GM19023 (cell line): ENCODE measurements at regions not wholly inside any gene's neighbourhood (a gene's known extent, or its start where the extent isn't known, plus 50 kb on each side); places are given as distances from the start of the nearest gene placed in this dataset.
"Not testable (repeated sequence)": the region's sequence is repeated elsewhere in the genome, so short reads cannot be mapped to it uniquely, and the experiment has no call there.

Experiments used
- ATAC-seq: cut with Tn5 transposase; IDR thresholded peaks from one replicate; pipeline ENCODE4 v1.9.1; 2021; ENCODE audit warnings: mild to moderate bottlenecking, moderate library complexity; ENCODE audit not compliant: unreplicated experiment

GRCh38 chr5:62791059-62791458 lies 212.4 kb downstream of the LRRC70 start:
- no peak for ATAC-seq

GRCh38 chr5:62790348-62790747 lies 211.7 kb downstream of the LRRC70 start:
- ATAC-seq: no peak

GRCh38 chr5:62786099-62786498 lies 207.5 kb downstream of the LRRC70 start:
- no peak for ATAC-seq

- ATAC-seq: no peak
Measured at GRCh38 chr5:62785588-62785987, 207.0 kb downstream of the LRRC70 start.

- ATAC-seq: peak; percentile 45
Measured at GRCh38 chr5:62783374-62784057, 204.9 kb downstream of the LRRC70 start.

GRCh38 chr5:62780888-62781287 lies 202.3 kb downstream of the LRRC70 start:
- no peak for ATAC-seq

GRCh38 chr5:62780230-62780629 lies 201.6 kb downstream of the LRRC70 start:
- ATAC-seq: no peak

GRCh38 chr5:62779010-62779422 lies 200.4 kb downstream of the LRRC70 start:
- ATAC-seq: no peak

GRCh38 chr5:62778316-62779009 lies 199.8 kb downstream of the LRRC70 start:
- no peak for ATAC-seq

GRCh38 chr5:62777081-62777480 lies 198.5 kb downstream of the LRRC70 start:
- ATAC-seq: not testable (repeated sequence)

GRCh38 chr5:62776592-62776991 lies 198.0 kb downstream of the LRRC70 start:
- ATAC-seq: not testable (repeated sequence)

GRCh38 chr5:62773460-62773859 lies 194.8 kb downstream of the LRRC70 start:
- no peak for ATAC-seq

GRCh38 chr5:62771341-62771740 lies 192.7 kb downstream of the LRRC70 start:
- no peak for ATAC-seq

- no peak for ATAC-seq
Measured at GRCh38 chr5:62767650-62768049, 189.0 kb downstream of the LRRC70 start.

GRCh38 chr5:62767077-62767476 lies 188.5 kb downstream of the LRRC70 start:
- ATAC-seq: no peak

GRCh38 chr5:62762503-62762902 lies 183.9 kb downstream of the LRRC70 start:
- no peak for ATAC-seq

- not testable (repeated sequence) for ATAC-seq
Measured at GRCh38 chr5:62757686-62758085, 179.1 kb downstream of the LRRC70 start.

GRCh38 chr5:62752998-62753367 lies 174.4 kb downstream of the LRRC70 start:
- ATAC-seq: not testable (repeated sequence)

GRCh38 chr5:62752056-62752997 lies 173.7 kb downstream of the LRRC70 start:
- ATAC-seq: not testable (repeated sequence)

GRCh38 chr5:62742207-62742606 lies 163.6 kb downstream of the LRRC70 start:
- no peak for ATAC-seq

- no peak for ATAC-seq
Measured at GRCh38 chr5:62741761-62742160, 163.1 kb downstream of the LRRC70 start.
